ENCODE measurements at regions not wholly inside any gene's neighbourhood (a gene's known extent, or its start where the extent isn't known, plus 50 kb on each side); places are given as distances from the start of the nearest gene placed in this dataset.
"Not testable (repeated sequence)": the region's sequence is repeated elsewhere in the genome, so short reads cannot be mapped to it uniquely, and the experiment has no call there.

- ATAC-seq (ENCODE audit: poor library complexity) (no peak), DNase-seq (no peak)
- Histone ChIP-seq H3K27me3 (ENCODE audit: control insufficient read depth in 1 of 2, insufficient read depth in 2 of 2, low read length in 2 of 2) (no peaks in the 10 kb centered on the region), H3K36me3 (ENCODE audit: insufficient read depth, low read length) (no peaks in the 10 kb centered on the region), H3K27ac (ENCODE audit: low read depth in 1 of 2, low read length in 2 of 2) (no peak overlapping the region), H3K4me1 (ENCODE audit: insufficient read depth, low read length) (no peaks in the 10 kb centered on the region), H3K9me3 (ENCODE audit: control insufficient read depth in 1 of 2, insufficient read depth in 1 of 2, low read length in 2 of 2) (no peaks in the 10 kb centered on the region), H3K4me3 (ENCODE audit: low read length) (no peak overlapping the region)
- H3K9me3 Mint-ChIP-seq = peaks cover 5% of the 10 kb centered on the region
- H3K4me3 Mint-ChIP-seq = no peak overlapping the region
- H3K36me3 Mint-ChIP-seq (ENCODE audit: low read depth) = no peaks in the 10 kb centered on the region
- H3K27me3 Mint-ChIP-seq = no peaks in the 10 kb centered on the region
- H3K27ac Mint-ChIP-seq = no peak overlapping the region
- ChIA-PET POLR2A (no interaction called here), CTCF (no interaction called here)
- no peaks in the 10 kb centered on the region for H3K4me1 Mint-ChIP-seq (ENCODE audit: low read depth)
- intact Hi-C loops (cut with DNase I, micrococcal nuclease) = no loop called here
- TF ChIP-seq CTCF (IDR thresholded peaks at IDR 0.05) = no peak
Observed at GRCh38 chr4:34486461-34487363, 1757.6 kb downstream of the ARAP2 start.

GRCh38 chr4:34492414-34492813 is 1751.9 kb downstream of the ARAP2 start:
- intact Hi-C loops (cut with DNase I, micrococcal nuclease) = no loop called here
- Histone ChIP-seq H3K27me3 (ENCODE audit: control insufficient read depth in 1 of 2, insufficient read depth in 2 of 2, low read length in 2 of 2) (no peaks in the 10 kb centered on the region), H3K4me3 (ENCODE audit: low read length) (no peak overlapping the region), H3K4me1 (ENCODE audit: insufficient read depth, low read length) (no peaks in the 10 kb centered on the region), H3K27ac (ENCODE audit: low read depth in 1 of 2, low read length in 2 of 2) (no peak overlapping the region), H3K36me3 (ENCODE audit: insufficient read depth, low read length) (no peaks in the 10 kb centered on the region), H3K9me3 (ENCODE audit: control insufficient read depth in 1 of 2, insufficient read depth in 1 of 2, low read length in 2 of 2) (peaks cover 0 to 16% of the 10 kb centered on the region in 2 experiments)
- no peak for TF ChIP-seq CTCF (IDR thresholded peaks at IDR 0.05)
- H3K27me3 Mint-ChIP-seq = no peaks in the 10 kb centered on the region
- H3K9me3 Mint-ChIP-seq = peaks cover 3% of the 10 kb centered on the region
- ATAC-seq (ENCODE audit: poor library complexity) (no peak), DNase-seq (no peak)
- no peaks in the 10 kb centered on the region for H3K4me1 Mint-ChIP-seq (ENCODE audit: low read depth)
- H3K27ac Mint-ChIP-seq = no peak overlapping the region
- no peak overlapping the region for H3K4me3 Mint-ChIP-seq
- POLR2A ChIA-PET = no interaction called here
- CTCF ChIA-PET = no interaction called here
- H3K36me3 Mint-ChIP-seq (ENCODE audit: low read depth) = no peaks in the 10 kb centered on the region

GRCh38 chr4:34502086-34502485 is 1742.2 kb downstream of the ARAP2 start:
- Histone ChIP-seq H3K27me3 (ENCODE audit: control insufficient read depth in 1 of 2, insufficient read depth in 2 of 2, low read length in 2 of 2) (no peaks in the 10 kb centered on the region), H3K36me3 (ENCODE audit: insufficient read depth, low read length) (no peaks in the 10 kb centered on the region), H3K9me3 (ENCODE audit: control insufficient read depth in 1 of 2, insufficient read depth in 1 of 2, low read length in 2 of 2) (peaks cover 0 to 11% of the 10 kb centered on the region in 2 experiments), H3K27ac (ENCODE audit: low read depth in 1 of 2, low read length in 2 of 2) (no peak overlapping the region), H3K4me1 (ENCODE audit: insufficient read depth, low read length) (no peaks in the 10 kb centered on the region), H3K4me3 (ENCODE audit: low read length) (no peak overlapping the region)
- Mint-ChIP-seq H3K4me1 (ENCODE audit: low read depth) (no peaks in the 10 kb centered on the region), H3K27me3 (no peaks in the 10 kb centered on the region), H3K9me3 (no peaks in the 10 kb centered on the region), H3K4me3 (no peak overlapping the region), H3K36me3 (ENCODE audit: low read depth) (no peaks in the 10 kb centered on the region), H3K27ac (no peak overlapping the region)
- no peak for DNase-seq
- intact Hi-C loops (cut with DNase I, micrococcal nuclease) = no loop called here
- CTCF ChIA-PET = no interaction called here
- no peak for ATAC-seq (ENCODE audit: poor library complexity)
- POLR2A ChIA-PET = no interaction called here
- TF ChIP-seq CTCF (IDR thresholded peaks at IDR 0.05) = no peak

- H3K27me3 ChIP-seq (ENCODE audit: control insufficient read depth in 1 of 2, insufficient read depth in 2 of 2, low read length in 2 of 2); POLR2A ChIA-PET; ATAC-seq (ENCODE audit: poor library complexity); intact Hi-C loops (cut with DNase I, micrococcal nuclease); H3K9me3 Mint-ChIP-seq; H3K36me3 ChIP-seq (ENCODE audit: insufficient read depth, low read length); H3K27ac ChIP-seq (ENCODE audit: low read depth in 1 of 2, low read length in 2 of 2); H3K4me1 ChIP-seq (ENCODE audit: insufficient read depth, low read length); H3K4me3 Mint-ChIP-seq; H3K27ac Mint-ChIP-seq; H3K4me1 Mint-ChIP-seq (ENCODE audit: low read depth); H3K36me3 Mint-ChIP-seq (ENCODE audit: low read depth); H3K27me3 Mint-ChIP-seq; H3K4me3 ChIP-seq (ENCODE audit: low read length); CTCF ChIA-PET; DNase-seq: not testable (repeated sequence)
- peaks cover 0 to 11% of the 10 kb centered on the region in 2 experiments for H3K9me3 ChIP-seq (ENCODE audit: control insufficient read depth in 1 of 2, insufficient read depth in 1 of 2, low read length in 2 of 2)
Observed at GRCh38 chr4:34504731-34505130, 1739.6 kb downstream of the ARAP2 start.

GRCh38 chr4:34506511-34507092 is 1737.7 kb downstream of the ARAP2 start:
- not testable (repeated sequence) for H3K27ac Mint-ChIP-seq

More at GRCh38 chr4:34506511-34507092, 1737.7 kb downstream of the ARAP2 start:
- DNase-seq; POLR2A ChIA-PET; H3K9me3 Mint-ChIP-seq; intact Hi-C loops (cut with DNase I, micrococcal nuclease); H3K4me3 ChIP-seq (ENCODE audit: low read length); CTCF ChIA-PET; H3K27me3 ChIP-seq (ENCODE audit: control insufficient read depth in 1 of 2, insufficient read depth in 2 of 2, low read length in 2 of 2); H3K36me3 Mint-ChIP-seq (ENCODE audit: low read depth); H3K36me3 ChIP-seq (ENCODE audit: insufficient read depth, low read length); H3K27ac ChIP-seq (ENCODE audit: low read depth in 1 of 2, low read length in 2 of 2); H3K4me3 Mint-ChIP-seq; H3K4me1 ChIP-seq (ENCODE audit: insufficient read depth, low read length); H3K27me3 Mint-ChIP-seq; H3K4me1 Mint-ChIP-seq (ENCODE audit: low read depth); ATAC-seq (ENCODE audit: poor library complexity): not testable (repeated sequence)
- H3K9me3 ChIP-seq (ENCODE audit: control insufficient read depth in 1 of 2, insufficient read depth in 1 of 2, low read length in 2 of 2) = peaks cover 0 to 11% of the 10 kb centered on the region in 2 experiments
